Skin epidermis (tissue), 12 donors: ENCODE measurements at regions not wholly inside any gene's neighbourhood (a gene's known extent, or its start where the extent isn't known, plus 50 kb on each side); places are given as distances from the start of the nearest gene placed in this dataset.

Experiments
- H3K27ac ChIP-seq, 21 experiments: fragments of 200-600 bp; sonication (generic) in 11 of 21; one replicate each; pipeline ENCODE4 v1.5.0; 2020; ENCODE audit warnings: mild to moderate bottlenecking in 3 of 21, inconsistent platforms in 2 of 21, moderate library complexity in 2 of 21
- H3K4me3 ChIP-seq, 7 experiments: fragments of 200-600 bp; sonication (generic) in 2 of 7; one replicate each; pipeline ENCODE4 v1.5.0; 2020; ENCODE audit warnings: inconsistent platforms in 2 of 7, mild to moderate bottlenecking in 2 of 7, moderate library complexity in 1 of 7

DNA sequence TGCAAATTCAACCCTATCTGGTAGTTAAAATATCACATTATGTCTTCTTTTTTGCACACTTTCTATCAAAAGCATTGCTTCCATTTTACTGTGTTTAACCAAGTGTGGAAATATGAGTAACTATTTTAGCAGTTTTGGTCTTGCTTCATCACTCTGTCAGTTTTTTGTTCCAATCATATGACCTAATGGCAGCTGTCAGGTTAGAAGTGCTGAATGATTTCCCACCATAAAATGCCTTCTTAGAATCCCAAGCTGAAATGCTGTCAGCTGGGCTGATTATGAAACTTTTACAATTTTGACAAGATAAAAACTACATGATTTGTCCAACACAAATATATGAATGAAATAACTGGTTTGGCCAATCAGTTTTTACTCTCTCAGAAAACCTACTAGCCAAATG lies 1654.6 kb upstream of the RAG2 start:
- no peak overlapping the region for H3K4me3 ChIP-seq
- no peak overlapping the region for H3K27ac ChIP-seq

DNA sequence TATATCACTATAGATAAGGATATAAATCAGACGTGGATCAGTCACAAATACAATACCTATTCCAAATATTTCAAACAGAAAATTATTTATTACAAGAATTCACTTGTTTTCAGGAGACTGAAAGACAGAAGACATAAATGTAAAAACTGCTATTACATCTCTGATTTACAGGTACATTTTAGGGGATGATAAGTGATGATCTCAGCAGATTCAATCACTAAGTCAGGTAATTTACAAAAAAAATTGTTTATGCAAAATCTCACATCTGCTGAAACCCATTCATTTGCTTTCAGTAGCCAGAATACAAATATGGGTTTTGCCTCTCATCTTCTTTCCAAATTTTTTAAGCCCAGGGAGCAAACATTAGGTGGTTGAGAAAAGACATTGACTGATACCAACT lies 1648.4 kb upstream of the RAG2 start:
- Histone ChIP-seq H3K4me3 (no peak overlapping the region), H3K27ac (no peak overlapping the region)

DNA sequence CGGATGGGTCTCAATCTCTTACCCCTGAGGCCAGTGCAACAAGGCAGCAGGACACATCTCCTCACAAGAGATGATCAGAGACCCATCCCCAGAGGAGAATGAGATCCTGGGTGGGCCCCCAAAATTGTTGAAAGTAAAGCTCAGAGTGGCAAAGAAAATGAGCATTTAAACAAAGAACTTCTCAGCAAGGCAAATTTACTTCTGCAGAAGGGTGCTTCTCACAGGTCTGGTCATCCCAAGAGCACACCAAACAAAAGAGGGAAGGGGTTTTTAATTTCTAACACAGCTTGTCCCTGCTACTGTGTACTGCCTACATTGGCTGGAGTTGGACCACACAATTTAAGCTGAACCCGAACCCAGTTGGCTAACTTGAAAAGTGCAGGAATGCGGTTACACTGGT lies 1628.6 kb upstream of the RAG2 start:
- Histone ChIP-seq H3K27ac (no peak overlapping the region), H3K4me3 (no peak overlapping the region)

DNA sequence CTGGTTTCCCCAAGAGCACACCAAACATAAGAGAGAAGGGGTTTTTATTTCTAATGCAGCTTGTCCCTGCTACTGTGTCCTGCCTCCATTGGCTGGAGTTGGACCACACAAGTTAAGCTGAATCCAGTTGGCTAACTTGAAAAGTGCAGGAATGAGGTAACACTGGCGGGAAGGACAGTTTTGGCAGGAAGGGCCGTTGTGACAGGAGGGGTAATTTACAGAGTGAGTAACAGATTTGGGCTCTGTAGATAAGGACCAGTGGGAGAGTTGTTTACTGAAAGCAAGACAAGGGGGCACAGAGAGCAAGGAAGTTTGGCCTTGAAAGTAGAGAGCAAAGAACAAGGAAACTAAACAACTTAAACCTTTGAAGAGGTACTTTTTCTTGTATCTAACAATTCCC lies 1623.3 kb upstream of the RAG2 start:
- Histone ChIP-seq H3K27ac (no peak overlapping the region), H3K4me3 (no peak overlapping the region)

DNA sequence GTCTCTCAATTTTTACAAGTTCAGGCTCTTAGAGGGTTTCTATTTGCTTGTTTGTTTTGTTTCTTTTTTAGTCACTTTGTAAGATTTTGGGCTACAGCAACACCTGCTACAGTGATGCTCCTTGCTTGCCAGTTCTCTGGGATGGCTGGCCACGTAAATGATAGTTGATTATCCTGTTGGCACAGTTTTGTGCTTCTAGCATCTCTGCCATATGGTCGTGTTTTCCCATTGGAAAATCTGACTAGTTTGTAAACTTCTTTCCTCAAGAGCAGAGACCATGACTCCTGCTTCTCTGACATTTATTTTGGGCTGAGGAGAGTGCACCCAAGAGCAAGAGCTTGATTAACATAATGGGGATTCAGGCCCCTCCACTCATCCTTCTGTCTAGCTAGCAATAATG lies 1621.6 kb upstream of the RAG2 start:
- no peak overlapping the region for H3K4me3 ChIP-seq
- H3K27ac ChIP-seq, result no peak overlapping the region

DNA sequence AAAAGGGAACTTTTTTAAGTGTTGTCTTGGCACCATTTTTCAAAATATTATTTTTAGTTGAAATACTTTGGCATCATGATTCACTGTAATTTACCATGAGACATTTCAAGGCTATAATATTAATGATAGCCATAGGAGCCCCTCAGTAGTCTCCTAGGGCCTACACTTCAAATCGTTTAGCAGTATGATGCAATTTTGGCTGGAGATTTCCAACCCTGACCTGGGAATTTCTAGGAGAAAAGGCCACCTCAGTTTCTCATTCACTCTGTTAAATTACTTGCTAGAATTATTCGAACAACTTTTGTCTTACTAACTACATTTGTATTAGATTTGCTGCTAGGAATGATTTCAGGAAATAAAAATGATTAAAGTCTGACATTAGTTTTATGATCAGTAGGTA lies 1610.9 kb upstream of the RAG2 start:
- Histone ChIP-seq H3K27ac (no peak overlapping the region), H3K4me3 (no peak overlapping the region)

DNA sequence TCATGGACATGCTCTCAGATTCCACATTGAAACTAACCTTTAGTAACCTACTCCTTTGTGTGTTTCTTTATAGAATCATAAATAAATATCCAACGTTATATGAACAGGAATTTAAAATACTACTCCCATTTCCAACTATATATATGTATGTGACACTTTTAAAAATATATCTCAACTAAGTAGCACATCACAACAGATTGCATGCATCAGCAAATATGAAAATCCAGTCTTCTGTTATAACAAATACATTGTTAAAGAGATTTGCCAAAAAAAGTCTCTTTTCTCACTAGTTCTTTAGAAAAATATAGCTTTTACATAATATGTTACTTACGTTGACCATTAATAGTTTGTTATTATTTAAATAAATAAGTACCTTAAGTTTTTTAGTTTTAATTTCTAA lies 1608.6 kb upstream of the RAG2 start:
- no peak overlapping the region for H3K27ac ChIP-seq
- H3K4me3 ChIP-seq, result no peak overlapping the region

DNA sequence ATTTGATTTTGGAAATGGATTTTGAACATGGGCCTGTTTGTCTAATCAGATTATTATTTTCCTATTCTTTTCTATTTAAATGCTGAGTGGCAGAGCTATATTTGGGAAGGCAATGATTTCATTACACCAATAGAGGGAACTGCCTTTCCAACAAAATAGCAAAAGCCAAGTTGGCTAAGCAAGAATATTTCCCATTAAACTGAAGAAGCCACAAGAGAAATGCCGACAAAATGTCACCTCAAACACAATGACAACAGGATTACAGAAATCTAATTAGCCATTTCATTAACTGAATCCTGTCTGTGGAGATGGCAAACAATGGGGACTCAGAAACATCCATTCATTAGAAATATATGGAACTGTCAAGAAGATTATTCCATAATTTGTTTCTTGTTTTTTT lies 1593.1 kb upstream of the RAG2 start:
- no peak overlapping the region for H3K27ac ChIP-seq

DNA sequence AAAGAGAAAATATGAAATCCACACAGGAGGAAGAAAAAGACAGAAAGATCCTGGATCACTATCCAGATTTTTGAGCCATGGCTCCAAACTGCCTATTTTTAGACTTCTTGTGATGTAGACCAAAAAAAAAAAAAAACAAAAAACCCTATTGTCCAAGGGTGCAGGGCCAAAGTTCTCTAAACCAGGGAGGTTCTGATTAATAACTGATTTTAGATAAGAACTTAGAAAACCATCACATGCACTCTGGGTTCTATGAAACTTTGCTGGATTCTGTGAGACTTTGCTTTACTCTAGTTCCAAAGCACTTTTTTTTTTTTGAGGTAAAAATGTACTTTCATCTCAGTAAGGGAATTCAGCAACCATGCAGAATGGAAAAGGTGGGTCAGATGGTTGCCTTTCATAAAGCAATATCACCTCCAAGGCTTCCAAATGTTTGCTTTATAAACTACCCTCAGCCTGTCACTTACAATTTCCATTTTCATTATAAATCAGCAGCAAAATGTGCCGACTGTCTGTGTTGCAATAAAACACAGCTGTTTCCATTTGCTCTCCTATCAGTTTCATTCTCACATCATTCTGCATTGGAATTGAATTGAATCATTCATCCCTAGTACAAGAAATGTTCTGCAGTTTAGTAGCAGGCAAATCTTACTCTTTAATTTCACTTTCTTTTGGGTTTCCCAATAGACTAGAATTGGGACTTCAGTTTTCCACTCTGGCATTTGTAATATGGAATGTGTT lies 1584.3 kb upstream of the RAG2 start:
- no peak overlapping the region for H3K4me3 ChIP-seq
- no peak overlapping the region for H3K27ac ChIP-seq

More for the DNA sequence above, 1593.1 kb upstream of the RAG2 start:
- no peak overlapping the region for H3K4me3 ChIP-seq

DNA sequence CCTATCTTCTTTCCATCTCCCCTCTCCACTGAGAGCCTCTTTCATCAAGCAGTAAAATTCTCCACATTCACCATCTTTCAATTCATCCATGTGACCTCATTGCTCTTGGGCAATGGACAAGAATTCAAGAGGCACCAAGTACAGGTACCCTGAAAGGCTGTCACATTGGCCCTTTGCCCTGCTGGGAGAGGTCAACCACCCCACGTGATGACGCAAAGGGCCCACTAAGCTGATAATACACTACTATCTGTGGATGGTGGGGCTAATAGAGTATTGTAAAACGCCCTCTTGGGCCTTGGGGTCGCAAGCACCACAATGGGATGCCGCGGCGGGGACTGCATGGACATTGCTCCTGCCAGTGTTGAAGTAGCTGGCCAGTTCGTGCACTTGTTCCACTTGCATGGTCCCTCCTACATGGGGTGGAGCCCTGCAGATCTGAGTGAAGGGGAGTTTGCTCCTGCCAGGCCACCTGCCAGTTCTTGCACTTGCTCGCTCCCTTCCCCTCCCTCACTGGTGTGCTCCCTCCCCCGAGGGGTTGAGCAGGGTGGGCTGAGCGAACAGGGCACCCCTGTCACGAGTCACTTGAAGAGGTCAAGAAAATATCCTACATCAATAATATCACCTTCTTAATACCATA lies 1578.8 kb upstream of the RAG2 start:
- no peak overlapping the region for H3K27ac ChIP-seq
- no peak overlapping the region for H3K4me3 ChIP-seq

DNA sequence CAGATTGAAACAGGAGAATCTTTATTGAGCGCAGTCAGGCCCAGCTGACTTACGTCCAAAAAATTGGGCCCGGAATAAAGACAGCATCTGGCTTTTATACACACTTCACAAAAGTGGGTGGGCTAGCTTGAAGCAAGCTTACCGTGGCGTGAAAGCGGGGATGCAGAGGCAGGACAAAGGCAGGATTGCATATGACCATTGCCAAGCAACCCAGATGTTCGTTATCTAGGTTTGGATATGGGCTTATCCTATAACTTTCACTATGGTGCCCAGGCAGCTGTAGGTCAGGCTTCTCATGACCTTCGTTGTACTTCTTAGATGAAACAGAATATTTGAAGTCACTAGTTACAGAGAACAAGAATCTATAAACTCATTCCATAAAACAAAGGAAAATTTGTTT lies 1575.6 kb upstream of the RAG2 start:
- no peak overlapping the region for H3K4me3 ChIP-seq
- no peak overlapping the region for H3K27ac ChIP-seq

DNA sequence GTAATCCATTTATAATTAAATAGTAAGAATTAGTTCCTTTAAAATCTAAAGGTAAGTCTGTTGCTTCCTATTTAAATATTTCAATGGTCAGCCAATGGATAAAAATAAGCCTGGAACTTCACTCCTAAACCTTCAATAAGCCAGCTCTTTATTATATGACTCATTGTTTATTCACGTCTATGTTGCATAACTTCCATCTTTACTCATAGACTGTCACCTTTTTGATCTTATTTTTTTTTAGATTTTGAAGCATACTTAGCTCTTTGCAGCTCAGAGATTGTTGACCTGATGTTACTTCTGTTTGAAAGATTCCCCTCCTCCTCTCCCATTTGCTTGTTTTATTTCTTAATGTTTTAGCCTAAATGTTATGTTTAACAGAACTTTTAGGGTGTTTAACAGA lies 1571.2 kb upstream of the RAG2 start:
- Histone ChIP-seq H3K27ac (no peak overlapping the region), H3K4me3 (no peak overlapping the region)

DNA sequence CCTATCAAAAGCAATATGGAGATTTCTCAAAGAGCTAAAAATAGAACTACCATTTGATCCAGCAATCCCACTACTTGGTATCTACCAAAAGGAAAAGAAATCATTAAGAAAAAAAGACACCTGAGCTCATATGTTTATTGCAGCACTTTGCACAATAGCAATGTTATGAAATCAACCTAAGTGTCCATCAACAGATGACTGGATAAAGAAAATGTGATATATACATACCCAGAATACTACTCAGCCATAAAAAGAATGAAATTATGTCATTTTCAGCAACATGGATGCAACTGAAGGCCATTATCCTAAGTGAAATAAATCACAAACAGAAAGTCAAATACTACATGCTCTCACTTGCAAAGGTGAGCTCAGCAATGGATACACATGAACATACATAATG lies 1565.5 kb upstream of the RAG2 start:
- H3K27ac ChIP-seq, result no peak overlapping the region
- H3K4me3 ChIP-seq, result no peak overlapping the region

DNA sequence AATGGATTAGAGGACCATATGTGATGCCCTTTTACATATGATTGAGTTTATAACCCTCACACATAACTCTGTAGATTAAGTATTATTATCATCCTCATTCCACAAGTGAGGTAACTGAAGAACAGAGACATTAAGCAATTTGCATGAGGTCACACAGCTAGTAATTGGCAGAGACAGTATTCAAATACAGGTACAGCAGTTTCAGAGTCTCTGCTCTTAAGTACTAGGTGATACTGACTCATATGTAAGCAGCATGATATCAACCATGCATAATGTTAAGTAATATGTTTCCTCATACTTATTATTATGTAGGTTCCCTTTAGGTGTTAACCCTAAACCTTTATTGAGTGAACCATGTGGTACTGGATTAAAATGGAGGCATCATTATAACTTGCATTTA lies 1562.4 kb upstream of the RAG2 start:
- Histone ChIP-seq H3K4me3 (no peak overlapping the region), H3K27ac (no peak overlapping the region)

DNA sequence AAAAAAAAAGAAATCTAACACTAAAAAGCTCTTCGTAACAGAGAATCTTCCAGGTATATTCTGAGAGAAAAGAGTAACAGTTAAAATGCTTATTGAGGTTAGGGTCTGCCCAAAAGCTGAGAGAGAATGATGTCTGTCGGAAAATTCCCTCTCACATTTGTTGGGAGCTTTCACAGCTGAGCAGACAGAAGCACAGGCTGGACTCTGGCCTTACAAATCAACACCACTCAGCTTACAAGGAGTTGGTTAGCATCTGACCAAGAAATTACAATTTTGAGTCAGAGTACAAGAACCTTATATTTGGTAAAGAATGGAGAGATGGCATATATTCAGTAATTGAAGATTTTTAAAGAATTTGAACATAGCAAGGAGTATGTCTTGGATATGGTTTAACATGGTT lies 1561.0 kb upstream of the RAG2 start:
- no peak overlapping the region for H3K27ac ChIP-seq
- H3K4me3 ChIP-seq, result no peak overlapping the region

DNA sequence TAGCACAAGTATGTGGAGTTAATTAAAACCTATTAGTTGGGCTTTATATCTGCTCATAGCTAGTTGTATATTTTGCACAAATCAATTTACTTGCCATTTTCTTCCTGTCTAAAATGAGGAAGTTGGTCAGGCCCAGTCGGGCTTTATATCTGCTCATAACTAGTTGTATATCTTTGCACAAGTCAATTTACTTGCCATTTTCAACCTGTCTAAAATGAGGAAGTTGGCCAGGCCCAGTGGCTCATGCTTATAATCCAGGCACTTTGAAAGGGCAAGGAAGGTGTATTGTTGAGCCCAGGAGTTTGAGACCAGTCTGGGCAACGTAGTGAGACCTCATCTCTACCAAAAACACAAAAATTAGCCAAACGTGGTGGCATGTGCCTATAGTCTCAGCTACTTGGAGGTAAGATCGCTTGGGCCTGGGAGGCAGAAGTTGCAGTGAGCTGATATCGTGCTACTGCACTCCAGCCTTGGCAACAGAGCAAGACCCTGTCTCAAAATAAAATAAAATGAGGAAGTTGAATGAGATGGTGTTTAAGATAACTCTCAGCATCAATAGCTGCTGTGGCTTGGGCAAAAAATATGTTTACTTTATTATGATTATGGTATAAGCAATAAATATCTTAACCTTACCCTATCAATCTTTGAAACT lies 1558.6 kb upstream of the RAG2 start:
- H3K27ac ChIP-seq, result no peak overlapping the region
- no peak overlapping the region for H3K4me3 ChIP-seq

DNA sequence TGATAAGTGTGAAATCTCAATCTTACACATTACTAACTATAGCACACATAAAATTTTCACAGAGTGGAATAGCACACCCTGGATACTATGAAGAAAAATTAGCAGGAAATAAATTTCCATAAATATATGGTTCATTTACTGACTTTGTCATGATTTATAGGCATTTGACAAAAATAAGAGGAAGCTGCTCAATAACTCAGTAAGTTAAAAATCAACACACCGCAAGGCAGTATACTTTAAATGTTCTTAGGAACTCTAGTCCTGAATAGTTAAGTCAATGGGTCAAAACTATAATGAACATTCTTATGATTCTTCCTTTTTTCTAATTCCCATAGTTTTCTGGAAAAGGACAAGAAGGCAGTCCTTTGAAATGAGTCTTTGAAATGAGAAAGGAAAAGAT lies 1557.8 kb upstream of the RAG2 start:
- no peak overlapping the region for H3K27ac ChIP-seq
- H3K4me3 ChIP-seq, result no peak overlapping the region

DNA sequence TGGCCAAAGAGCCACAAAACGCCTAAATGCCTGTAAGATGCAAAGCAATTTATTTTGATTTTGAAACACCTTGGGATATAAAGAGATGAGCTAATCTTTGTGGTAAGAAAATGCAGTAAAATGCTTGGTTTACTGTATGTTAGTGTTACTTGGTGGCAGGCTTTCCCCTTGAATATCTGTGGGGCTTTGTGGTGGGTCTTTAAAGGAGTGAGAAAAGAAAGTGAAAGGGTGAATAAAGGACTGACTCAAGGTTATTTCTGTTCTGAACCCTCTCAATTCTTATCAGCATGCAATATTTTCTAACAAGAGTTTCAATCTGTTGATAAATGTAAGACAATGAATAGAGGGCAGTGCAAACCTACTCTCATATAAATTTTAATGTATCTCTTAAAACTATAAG lies 1555.9 kb upstream of the RAG2 start:
- no peak overlapping the region for H3K27ac ChIP-seq
- no peak overlapping the region for H3K4me3 ChIP-seq

DNA sequence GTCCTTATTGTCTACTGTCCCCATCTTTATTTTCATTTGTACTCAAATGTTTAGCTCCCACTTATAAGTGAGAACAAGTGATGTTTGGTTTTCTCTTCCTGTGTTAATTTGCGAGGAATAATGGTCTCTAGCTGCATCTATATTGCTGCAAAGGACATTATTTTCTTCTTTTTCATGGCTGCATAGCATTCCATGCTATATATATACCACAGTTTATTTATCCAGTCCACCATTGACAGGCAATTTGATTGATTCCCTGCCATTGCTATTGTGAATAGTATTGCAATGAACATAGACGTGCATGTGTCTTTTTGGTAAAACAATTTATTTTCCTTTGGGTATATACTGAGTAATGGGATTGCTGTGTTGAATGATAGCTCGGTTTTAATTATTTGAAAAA lies 1545.8 kb upstream of the RAG2 start:
- H3K27ac ChIP-seq, result no peak overlapping the region
- no peak overlapping the region for H3K4me3 ChIP-seq

DNA sequence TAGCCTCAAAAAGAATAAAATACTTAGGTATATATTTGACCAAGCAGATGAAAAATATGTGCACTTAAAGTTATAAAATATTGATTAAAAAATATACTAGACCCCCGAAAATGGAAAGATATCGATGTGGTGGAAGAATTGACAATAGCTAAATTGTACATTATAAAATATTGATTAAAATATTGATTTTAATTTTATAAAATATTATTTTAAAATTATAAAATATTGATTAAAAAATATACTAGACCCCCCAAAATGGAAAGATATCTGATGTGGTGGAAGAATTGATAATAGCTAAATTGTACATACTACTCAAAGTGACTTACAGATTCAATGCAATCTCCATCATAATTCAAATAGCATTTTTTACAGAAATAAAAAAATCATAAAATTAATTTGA lies 1540.9 kb upstream of the RAG2 start:
- no peak overlapping the region for H3K4me3 ChIP-seq
- no peak overlapping the region for H3K27ac ChIP-seq

DNA sequence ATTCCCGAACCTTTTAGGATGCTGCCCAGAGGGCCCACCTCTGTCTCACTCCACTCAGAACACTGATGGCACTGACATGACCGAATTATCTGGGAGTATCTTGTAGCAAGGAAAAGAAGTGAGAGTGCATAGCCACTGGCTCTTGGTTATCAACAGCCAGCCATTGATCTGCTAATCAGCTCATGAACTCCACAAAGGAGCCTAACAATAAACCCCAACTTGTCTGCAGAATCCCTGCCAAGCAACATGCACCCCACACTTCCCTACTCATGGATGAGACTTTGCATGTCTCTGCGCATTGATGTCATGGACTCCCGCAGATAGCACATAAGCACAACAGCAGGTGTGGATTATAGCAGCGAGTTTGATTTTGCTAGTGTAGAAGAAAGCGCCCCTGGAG lies 1538.9 kb upstream of the RAG2 start:
- H3K4me3 ChIP-seq, result no peak overlapping the region
- H3K27ac ChIP-seq, result no peak overlapping the region

DNA sequence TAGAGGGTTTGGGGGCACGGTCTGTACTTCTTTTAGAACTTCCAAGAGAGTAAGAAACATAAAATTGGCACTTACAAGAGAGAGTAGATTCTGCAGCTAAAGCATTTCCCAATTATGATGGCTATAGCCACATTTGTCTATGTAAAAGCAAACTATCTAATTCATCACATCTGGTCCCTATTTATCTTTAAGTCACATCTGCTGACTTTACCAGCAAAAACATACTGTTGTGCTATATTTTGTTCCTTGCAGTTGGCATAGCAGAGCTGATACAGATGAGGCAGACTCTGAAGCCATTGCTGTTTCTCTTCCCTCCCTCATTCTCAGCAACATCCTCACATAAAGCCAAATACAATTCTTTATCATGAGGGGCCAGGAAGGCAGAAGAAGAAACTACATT lies 1533.5 kb upstream of the RAG2 start:
- Histone ChIP-seq H3K4me3 (no peak overlapping the region), H3K27ac (no peak overlapping the region)
